HepG2 (cell line): ENCODE measurements at regions not wholly inside any gene's neighbourhood (a gene's known extent, or its start where the extent isn't known, plus 50 kb on each side); places are given as distances from the start of the nearest gene placed in this dataset.

Source experiments
- ATAC-seq: fragments of 200-7000 bp; cut with Tn5 transposase; 3 replicates; pipeline ENCODE4 v1.9.1; 2020; ENCODE audit warnings: mild to moderate bottlenecking, moderate library complexity
- BruUV-seq: library from RNA; stranded (reverse); fragments of 400-500 nt; replicated peaks from 2 replicates; lab custom pipeline; 2021; lab: Mats Ljungman, UMichigan
- CTCF ChIA-PET: fragments of 300-600 bp; formaldehyde crosslinking; extraction: SDS; loops from one replicate; lab custom pipeline; 2021; ENCODE audit warnings: low total read pairs, inconsistent platforms, low intra/inter-chr PET ratio; lab: Yijun Ruan, JAX
- POLR2A ChIA-PET: fragments of 350-600 bp; sonication (Branson Sonifier 250); formaldehyde crosslinking; loops from one replicate; lab custom pipeline; 2020; ENCODE audit warnings: antibody characterized with exemption, inconsistent platforms; lab: Yijun Ruan, JAX
- DNase-seq: peaks from one replicate; pipeline ENCODE4 v3.0.0-alpha.2; 2015; ENCODE audit warnings: low spot score
- FAIRE-seq: peaks from 3 replicates; lab custom pipeline; 2011; peaks lifted over from hg19 to GRCh38; lab: Jason Lieb, UNC
- H2AFZ ChIP-seq: one replicate; pipeline ENCODE4 v1.6.1; 2011; ENCODE audit warnings: low read length, inconsistent platforms
- H3K27ac ChIP-seq: fragments of 300-600 bp; 3 replicates; pipeline ENCODE4 v1.8.0; 2011; ENCODE audit warnings: mixed run types, mild to moderate bottlenecking, mixed read lengths, low read length, inconsistent platforms; ENCODE audit not compliant: insufficient read depth; ENCODE audit errors: extremely low read length
- H3K27me3 ChIP-seq, 2 experiments: fragments of 200-600 bp in 1 of 2; 2 replicates in 1 of 2; 3 replicates in 1 of 2; pipeline versions ENCODE4 v1.6.0 to v1.8.0; 2011; ENCODE audit warnings: low read length in 2 of 2, mild to moderate bottlenecking in 2 of 2, moderate library complexity in 2 of 2, inconsistent platforms in 1 of 2; ENCODE audit not compliant: insufficient read depth in 2 of 2, control insufficient read depth in 1 of 2
- H3K36me3 ChIP-seq, 2 experiments: fragments of 200-600 bp in 1 of 2; replicated peaks in 1 of 2; 2 replicates in 1 of 2; 3 replicates in 1 of 2; pipeline versions ENCODE4 v1.5.1 to v1.8.0; 2011; ENCODE audit warnings: low read length in 2 of 2, inconsistent platforms in 1 of 2; ENCODE audit not compliant: insufficient read depth in 2 of 2, control insufficient read depth in 1 of 2
- H3K4me1 ChIP-seq: 2 replicates; pipeline ENCODE4 v1.5.1; 2012; ENCODE audit warnings: low read length, inconsistent platforms; ENCODE audit not compliant: insufficient read depth
- H3K4me2 ChIP-seq: 2 replicates; pipeline ENCODE4 v1.6.0; 2011; ENCODE audit warnings: low read depth, low read length, inconsistent platforms
- H3K4me3 ChIP-seq, 3 experiments: fragments of 200-600 bp in 1 of 3; sonication (generic), shearing (Covaris generic) in 1 of 3; replicated peaks in 1 of 3; 2 replicates each; pipeline ENCODE4 v1.5.1; 2011 to 2016; ENCODE audit warnings: low read length in 3 of 3, inconsistent platforms in 2 of 3, low read depth in 2 of 3, mild to moderate bottlenecking in 2 of 3, control low read depth in 1 of 3, mixed read lengths in 1 of 3; ENCODE audit not compliant: insufficient read depth in 1 of 3
- H3K79me2 ChIP-seq: one replicate; pipeline ENCODE4 v1.6.1; 2011; ENCODE audit warnings: low read length, inconsistent platforms; ENCODE audit not compliant: insufficient read depth
- H3K9ac ChIP-seq: 2 replicates; pipeline ENCODE4 v1.6.0; 2011; ENCODE audit warnings: mild to moderate bottlenecking, low read depth, low read length, inconsistent platforms; ENCODE audit not compliant: insufficient read depth
- H3K9me3 ChIP-seq: 2 replicates; pipeline ENCODE4 v1.5.1; 2012; ENCODE audit warnings: mild to moderate bottlenecking, low read length
- H4K20me1 ChIP-seq: 2 replicates; pipeline ENCODE4 v1.6.0; 2011; ENCODE audit warnings: inconsistent platforms, mild to moderate bottlenecking, low read length, moderate library complexity; ENCODE audit not compliant: insufficient read depth
- EP300 ChIP-seq, 3 experiments: sonication (generic) in 1 of 3; formaldehyde crosslinking in 1 of 3; IDR thresholded peaks; 2 replicates each; pipeline versions ENCODE4 v1.5.1 to v1.6.1; 2011 to 2020; ENCODE audit warnings: low read depth in 2 of 3, low read length in 2 of 3, borderline replicate concordance in 1 of 3, improper control_type of control experiment in 1 of 3, mild to moderate bottlenecking in 1 of 3, missing genetic modification reagents in 1 of 3, moderate library complexity in 1 of 3
- SYNCRIP ChIP-seq: fragments of 200-400 bp; formaldehyde crosslinking; IDR thresholded peaks from 2 replicates; pipeline ENCODE4 v1.6.1; 2018; ENCODE audit warnings: mild to moderate bottlenecking, low read depth, low read length; ENCODE audit not compliant: insufficient read depth
- ZC3H13 ChIP-seq: sonication (generic); formaldehyde crosslinking; IDR thresholded peaks from 2 replicates; pipeline ENCODE4 v1.8.1; 2023; ENCODE audit warnings: mild to moderate bottlenecking, missing genetic modification reagents, moderate library complexity
- WGBS: methylation state at CpG from one replicate; pipeline ENCODE4 v1.1.6; 2017; ENCODE audit warnings: low lambda C conversion rate; 5-methylcytosine and 5-hydroxymethylcytosine counted together
- in situ Hi-C: cut with HindIII; loops from 2 replicates; pipeline ENCODE4 v1.10.0; 2017; ENCODE audit warnings: low pct_unique_long_range_greater_than_20kb; ENCODE audit not compliant: extremely low pct_ligation_motif_present
- intact Hi-C: fragments of 100-400 bp; cut with micrococcal nuclease; formaldehyde crosslinking; loops from one replicate; pipeline ENCODE4 v1.10.0; 2022; ENCODE audit not compliant: unreplicated experiment

GRCh38 chr13:82905071-82905470, 977.2 kb downstream of the SLITRK1 start:
- WGBS: 5% methylated on average over 2 of the region's 2 CpGs
- no peaks in the 10 kb centered on the region for H3K4me1 ChIP-seq
- no peak overlapping the region for H3K4me2 ChIP-seq
- H2AFZ ChIP-seq: no peak overlapping the region
- intact Hi-C loops (no loop called here), in situ Hi-C loops (no loop called here)
- H3K27me3 ChIP-seq: no peaks in the 10 kb centered on the region
- H4K20me1 ChIP-seq: no peaks in the 10 kb centered on the region
- H3K36me3 ChIP-seq: no peaks in the 10 kb centered on the region
- CTCF ChIA-PET: no interaction called here
- no TSS peak for BruUV-seq
- no peaks in the 10 kb centered on the region for H3K79me2 ChIP-seq
- POLR2A ChIA-PET: no interaction called here
- no peak overlapping the region for H3K9ac ChIP-seq
- H3K4me3 ChIP-seq: no peak overlapping the region
- DNase-seq (no peak), ATAC-seq (no peak), FAIRE-seq (no peak)
- TF ChIP-seq ZC3H13 (CRISPR knock-in tag) (no peak), EP300 (IDR thresholded peaks at IDR 0.05; ENCODE audit: low read depth in 2 of 2, low read length in 2 of 2) (no peak), EP300 (CRISPR knock-in tag; IDR thresholded peaks at IDR 0.05; ENCODE audit: borderline replicate concordance) (no peak)
- H3K27ac ChIP-seq: no peak overlapping the region
- H3K9me3 ChIP-seq: peaks cover 36% of the 10 kb centered on the region

- TF ChIP-seq SYNCRIP: no peak
- TF ChIP-seq, all 625 proteins: peak for 0
- FAIRE-seq (no peak), DNase-seq (no peak), ATAC-seq (no peak)
- H3K36me3 ChIP-seq: no peaks in the 10 kb centered on the region
- H3K9me3 ChIP-seq: peaks cover 39% of the 10 kb centered on the region
- no peak overlapping the region for H3K27ac ChIP-seq
- H3K27me3 ChIP-seq: no peaks in the 10 kb centered on the region
- no peaks in the 10 kb centered on the region for H3K4me1 ChIP-seq
- no peaks in the 10 kb centered on the region for H4K20me1 ChIP-seq
- no peaks in the 10 kb centered on the region for H3K79me2 ChIP-seq
- in situ Hi-C loops (no loop called here), intact Hi-C loops (no loop called here)
- H2AFZ ChIP-seq: no peak overlapping the region
- H3K4me3 ChIP-seq: no peak overlapping the region
- no peak overlapping the region for H3K4me2 ChIP-seq
- BruUV-seq: no TSS peak
- CTCF ChIA-PET: no interaction called here
- H3K9ac ChIP-seq: no peak overlapping the region
- POLR2A ChIA-PET: no interaction called here
Observed at GRCh38 chr13:82900453-82900852, 981.8 kb downstream of the SLITRK1 start.
